Neuron (in vitro differentiated cells): ENCODE measurements at regions not wholly inside any gene's neighbourhood (a gene's known extent, or its start where the extent isn't known, plus 50 kb on each side); places are given as distances from the start of the nearest gene placed in this dataset.

ENCODE experiments used
- H2AFZ ChIP-seq: one replicate; pipeline ENCODE4 v1.6.1; 2013; ENCODE audit warnings: low read depth, mild to moderate bottlenecking, inconsistent platforms, low read length, moderate library complexity
- H3K27me3 ChIP-seq: one replicate; pipeline ENCODE4 v1.6.1; 2013; ENCODE audit warnings: low read length; ENCODE audit not compliant: insufficient read depth
- H3K36me3 ChIP-seq: one replicate; pipeline ENCODE4 v1.6.1; 2013; ENCODE audit warnings: low read length; ENCODE audit not compliant: insufficient read depth
- H3K4me1 ChIP-seq: one replicate; pipeline ENCODE4 v1.6.1; 2013; ENCODE audit warnings: low read length; ENCODE audit not compliant: insufficient read depth
- H3K4me3 ChIP-seq: 2 replicates; pipeline ENCODE4 v1.5.1; 2013; ENCODE audit warnings: mild to moderate bottlenecking, low read length, moderate library complexity
- H3K9me3 ChIP-seq: one replicate; pipeline ENCODE4 v1.6.1; 2013; ENCODE audit warnings: low read length

- Histone ChIP-seq H3K27me3 (no peaks in the 10 kb centered on the region), H3K9me3 (no peaks in the 10 kb centered on the region), H3K4me1 (no peaks in the 10 kb centered on the region), H2AFZ (no peak overlapping the region), H3K4me3 (no peak overlapping the region), H3K36me3 (no peaks in the 10 kb centered on the region)
These were observed 566.9 kb upstream of the ANO5 start for GRCh38 chr11:21625982-21626381.

- Histone ChIP-seq H3K4me1 (no peaks in the 10 kb centered on the region), H3K27me3 (no peaks in the 10 kb centered on the region), H3K9me3 (no peaks in the 10 kb centered on the region), H2AFZ (no peak overlapping the region), H3K36me3 (no peaks in the 10 kb centered on the region), H3K4me3 (no peak overlapping the region)
These were observed 564.2 kb upstream of the ANO5 start for GRCh38 chr11:21628641-21629040.

GRCh38 chr11:21630934-21631478 lies 561.9 kb upstream of the ANO5 start:
- Histone ChIP-seq H2AFZ (no peak overlapping the region), H3K9me3 (no peaks in the 10 kb centered on the region), H3K27me3 (no peaks in the 10 kb centered on the region), H3K4me3 (no peak overlapping the region), H3K4me1 (no peaks in the 10 kb centered on the region), H3K36me3 (no peaks in the 10 kb centered on the region)

- Histone ChIP-seq H3K36me3 (no peaks in the 10 kb centered on the region), H3K27me3 (no peaks in the 10 kb centered on the region), H3K4me3 (no peak overlapping the region), H2AFZ (no peak overlapping the region), H3K4me1 (no peaks in the 10 kb centered on the region), H3K9me3 (no peaks in the 10 kb centered on the region)
These were observed 560.9 kb upstream of the ANO5 start for GRCh38 chr11:21631991-21632390.

GRCh38 chr11:21634491-21634890 lies 558.4 kb upstream of the ANO5 start:
- Histone ChIP-seq H3K9me3 (no peaks in the 10 kb centered on the region), H2AFZ (no peak overlapping the region), H3K27me3 (no peaks in the 10 kb centered on the region), H3K4me3 (no peak overlapping the region), H3K4me1 (no peaks in the 10 kb centered on the region), H3K36me3 (no peaks in the 10 kb centered on the region)

- Histone ChIP-seq H3K4me3 (no peak overlapping the region), H2AFZ (no peak overlapping the region), H3K27me3 (no peaks in the 10 kb centered on the region), H3K9me3 (no peaks in the 10 kb centered on the region), H3K36me3 (no peaks in the 10 kb centered on the region), H3K4me1 (no peaks in the 10 kb centered on the region)
These were observed 557.9 kb upstream of the ANO5 start for GRCh38 chr11:21634956-21635355.

GRCh38 chr11:21635394-21636145 lies 557.3 kb upstream of the ANO5 start:
- no peaks in the 10 kb centered on the region for H3K36me3 ChIP-seq
- H3K9me3 ChIP-seq, result no peaks in the 10 kb centered on the region
- no peak overlapping the region for H3K4me3 ChIP-seq
- no peaks in the 10 kb centered on the region for H3K27me3 ChIP-seq
- no peak overlapping the region for H2AFZ ChIP-seq
- no peaks in the 10 kb centered on the region for H3K4me1 ChIP-seq

- H3K4me3 ChIP-seq, result no peak overlapping the region
- H3K36me3 ChIP-seq, result no peaks in the 10 kb centered on the region
- H3K27me3 ChIP-seq, result no peaks in the 10 kb centered on the region
These were observed 556.3 kb upstream of the ANO5 start for GRCh38 chr11:21636561-21636960.

GRCh38 chr11:21640491-21640890 lies 552.4 kb upstream of the ANO5 start:
- Histone ChIP-seq H2AFZ (no peak overlapping the region), H3K27me3 (no peaks in the 10 kb centered on the region), H3K4me1 (no peaks in the 10 kb centered on the region), H3K36me3 (no peaks in the 10 kb centered on the region), H3K9me3 (no peaks in the 10 kb centered on the region), H3K4me3 (no peak overlapping the region)

More at GRCh38 chr11:21636561-21636960, 556.3 kb upstream of the ANO5 start:
- Histone ChIP-seq H3K9me3 (no peaks in the 10 kb centered on the region), H3K4me1 (no peaks in the 10 kb centered on the region), H2AFZ (no peak overlapping the region)

- H3K36me3 ChIP-seq, result no peaks in the 10 kb centered on the region
- H3K4me3 ChIP-seq, result no peak overlapping the region
- H3K27me3 ChIP-seq, result no peaks in the 10 kb centered on the region
These were observed 551.0 kb upstream of the ANO5 start for GRCh38 chr11:21641869-21642268.

GRCh38 chr11:21646351-21646750 lies 546.5 kb upstream of the ANO5 start:
- Histone ChIP-seq H3K4me1 (no peaks in the 10 kb centered on the region), H2AFZ (no peak overlapping the region), H3K27me3 (no peaks in the 10 kb centered on the region), H3K36me3 (no peaks in the 10 kb centered on the region), H3K9me3 (no peaks in the 10 kb centered on the region), H3K4me3 (no peak overlapping the region)

More at GRCh38 chr11:21641869-21642268, 551.0 kb upstream of the ANO5 start:
- Histone ChIP-seq H3K4me1 (no peaks in the 10 kb centered on the region), H3K9me3 (no peaks in the 10 kb centered on the region), H2AFZ (no peak overlapping the region)

- no peaks in the 10 kb centered on the region for H3K36me3 ChIP-seq
- H3K9me3 ChIP-seq, result no peaks in the 10 kb centered on the region
- H3K4me3 ChIP-seq, result no peak overlapping the region
- H2AFZ ChIP-seq, result no peak overlapping the region
- H3K27me3 ChIP-seq, result no peaks in the 10 kb centered on the region
- H3K4me1 ChIP-seq, result peaks cover 4% of the 10 kb centered on the region
These were observed 541.9 kb upstream of the ANO5 start for GRCh38 chr11:21650961-21651360.

- H2AFZ ChIP-seq, result no peak overlapping the region
- no peaks in the 10 kb centered on the region for H3K9me3 ChIP-seq
- no peaks in the 10 kb centered on the region for H3K36me3 ChIP-seq
- H3K4me3 ChIP-seq, result no peak overlapping the region
- no peaks in the 10 kb centered on the region for H3K27me3 ChIP-seq
- H3K4me1 ChIP-seq, result peaks cover 4% of the 10 kb centered on the region
These were observed 538.9 kb upstream of the ANO5 start for GRCh38 chr11:21653951-21654421.
